8988T (cell line): ENCODE measurements at regions not wholly inside any gene's neighbourhood (a gene's known extent, or its start where the extent isn't known, plus 50 kb on each side); places are given as distances from the start of the nearest gene placed in this dataset.

Experiments
- DNase-seq: peaks from one replicate; pipeline ENCODE4 v3.0.0; 2011

DNA sequence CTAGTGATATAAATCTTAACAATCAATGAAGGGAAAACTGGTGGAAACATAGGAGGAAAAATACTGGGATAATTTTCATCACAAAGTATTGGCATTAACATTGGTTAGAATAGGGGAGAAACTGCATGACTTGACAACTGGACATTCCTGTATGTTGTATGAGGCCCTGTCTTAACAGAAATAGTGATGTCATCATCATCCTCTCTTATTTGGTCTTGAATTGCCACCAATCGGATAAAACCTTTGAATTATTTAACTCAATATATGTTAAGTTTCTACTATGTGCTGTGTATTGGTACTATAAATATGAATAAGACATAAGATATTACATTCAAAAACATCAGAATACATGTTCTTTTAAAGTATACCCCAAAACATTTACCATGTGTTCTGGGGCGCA is 130.1 kb upstream of the CCDC54 start:
- no peak for DNase-seq

DNA sequence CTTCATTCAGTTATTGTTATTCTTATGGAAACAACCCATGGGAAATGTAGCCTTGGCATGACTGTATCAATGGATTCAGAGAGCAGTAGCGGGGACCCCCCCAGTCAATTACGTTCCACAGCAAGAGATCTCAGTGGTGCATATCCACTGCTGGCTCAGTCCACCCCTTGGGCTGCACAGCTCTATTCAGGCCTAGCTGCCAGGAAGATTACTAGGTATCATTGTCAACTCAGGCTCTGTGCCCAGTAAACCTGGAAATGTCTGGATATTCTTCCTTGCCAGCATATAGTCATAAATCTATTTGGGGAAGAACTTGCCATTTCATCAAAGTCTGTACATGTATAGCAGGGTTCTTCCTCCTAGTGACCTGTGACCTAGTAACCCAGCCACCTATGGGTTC is 128.1 kb upstream of the CCDC54 start:
- DNase-seq = no peak

DNA sequence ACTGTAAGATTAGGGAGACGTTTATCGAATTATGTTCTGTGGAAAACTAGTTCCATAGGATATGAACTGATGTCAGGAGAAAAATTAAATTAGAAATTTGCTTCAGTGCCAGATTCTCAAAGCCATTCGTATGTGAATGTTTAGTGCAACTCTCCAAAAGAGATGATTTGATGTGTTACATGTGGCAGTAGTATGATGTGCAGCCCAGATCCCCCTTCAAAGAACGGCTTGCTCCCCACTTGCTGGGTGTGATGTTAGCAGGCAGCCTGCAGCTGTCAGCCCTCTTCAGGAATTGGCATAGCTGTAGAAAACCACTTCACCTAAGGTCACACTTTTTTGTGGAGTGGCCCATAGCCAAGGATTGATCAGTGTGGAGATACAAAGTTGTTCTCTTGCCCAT is 127.0 kb upstream of the CCDC54 start:
- DNase-seq = no peak

DNA sequence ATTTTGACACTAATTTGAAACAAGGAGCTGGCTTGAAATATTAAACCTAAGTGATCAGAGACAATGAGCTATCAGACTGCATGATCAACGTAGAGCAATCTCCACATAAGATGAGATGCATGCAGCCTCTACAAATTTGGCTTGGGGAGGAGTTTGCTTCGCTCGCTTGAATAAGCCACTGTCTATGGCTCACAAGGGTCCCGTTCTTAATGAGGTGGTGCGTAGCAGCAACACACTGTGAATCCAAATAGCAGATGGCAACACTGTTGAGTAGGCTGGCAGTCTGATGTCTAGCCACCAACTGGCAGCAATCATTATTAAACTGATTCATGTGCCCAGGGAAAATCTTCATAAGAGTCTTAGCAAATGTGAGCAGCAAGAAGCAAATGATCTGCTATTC is 125.4 kb upstream of the CCDC54 start:
- DNase-seq = no peak

DNA sequence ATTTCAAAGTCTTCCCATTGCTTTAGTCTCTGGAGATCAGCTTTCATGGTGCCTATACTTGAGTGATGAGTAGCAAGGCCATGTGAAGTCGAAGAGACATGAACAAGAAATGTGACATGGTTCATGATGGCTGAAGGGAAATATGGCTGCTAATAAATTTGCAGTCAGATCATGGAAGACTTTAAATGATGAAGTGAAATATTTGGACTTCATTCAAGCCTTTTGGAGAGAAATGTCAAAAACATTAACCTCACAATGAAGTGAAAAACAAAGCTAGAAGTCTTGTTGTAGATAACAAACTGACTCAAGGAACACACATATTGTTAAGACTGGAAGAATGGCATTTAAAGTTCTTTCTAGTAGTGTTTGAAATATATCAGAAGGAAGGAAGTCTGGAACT is 120.3 kb upstream of the CCDC54 start:
- no peak for DNase-seq

DNA sequence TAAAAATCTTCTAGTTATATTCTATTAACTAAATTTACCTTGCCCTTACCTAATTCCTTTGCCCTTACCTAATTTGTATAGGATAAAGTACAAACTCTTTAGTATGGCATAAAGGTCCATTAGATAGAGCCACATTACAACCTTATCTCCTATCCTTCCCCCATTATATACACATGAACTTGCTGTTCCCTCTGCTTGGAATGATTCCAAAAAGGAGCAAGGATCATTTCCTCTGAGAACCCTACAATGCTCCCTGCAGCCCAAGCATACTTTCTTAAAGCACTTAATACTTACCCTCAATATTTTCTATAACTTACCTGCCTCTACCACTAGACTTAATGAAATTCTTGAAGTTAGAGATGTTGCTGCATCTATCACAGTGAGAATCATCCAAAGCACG is 118.9 kb upstream of the CCDC54 start:
- no peak for DNase-seq

DNA sequence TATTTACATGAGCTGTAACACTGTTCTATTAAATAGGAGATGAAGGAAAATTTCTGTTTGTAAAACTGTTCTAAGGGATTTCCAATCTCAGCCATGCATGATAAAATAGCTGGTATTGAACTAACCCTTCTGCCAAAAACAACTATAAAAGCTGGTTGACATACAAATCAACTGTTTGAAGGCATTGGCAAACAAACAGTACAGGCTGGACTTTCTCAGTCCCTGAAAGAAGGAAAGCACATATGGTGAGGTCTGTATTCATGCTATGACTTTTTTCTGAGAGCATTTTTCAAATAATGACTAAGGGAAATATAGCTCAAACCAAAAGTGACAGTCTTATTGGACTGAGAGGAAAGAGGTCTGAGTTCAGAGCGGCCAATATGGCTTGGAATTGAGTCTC is 117.0 kb upstream of the CCDC54 start:
- no peak for DNase-seq

DNA sequence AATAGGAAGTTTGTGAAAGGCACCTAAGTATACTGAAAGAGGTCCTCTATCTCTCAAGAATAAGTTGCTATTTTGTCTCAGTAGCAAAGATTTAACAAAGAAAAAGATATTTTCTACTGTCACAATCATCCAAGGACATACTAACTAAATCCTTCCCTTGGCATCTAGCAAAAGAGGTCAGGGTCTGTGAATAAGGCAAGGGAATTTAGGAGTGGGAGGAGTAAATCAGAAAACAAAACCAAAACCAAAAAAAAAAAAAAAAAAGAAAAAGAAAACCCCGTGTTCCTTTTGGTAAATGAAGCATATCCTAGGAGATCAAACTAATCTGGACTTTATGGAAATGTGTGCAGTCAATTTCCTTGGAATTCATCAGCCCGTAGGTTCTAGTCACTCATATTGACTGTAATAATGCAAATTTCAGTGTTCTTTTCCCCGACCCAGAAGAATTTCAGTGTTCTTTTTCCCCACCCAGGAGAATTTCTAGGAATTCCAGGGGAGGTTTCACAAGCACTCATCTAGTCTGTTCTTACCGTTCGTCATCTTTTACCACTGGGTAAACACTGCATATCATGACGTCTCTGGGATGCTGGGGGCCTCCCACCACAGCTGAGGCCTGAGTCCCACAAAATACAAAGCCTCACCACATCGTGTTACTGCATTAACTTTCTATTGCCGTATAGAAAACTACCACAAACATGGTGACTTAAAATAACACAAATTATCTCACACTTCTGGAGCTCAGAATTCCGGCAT is 113.8 kb upstream of the CCDC54 start:
- no peak for DNase-seq

DNA sequence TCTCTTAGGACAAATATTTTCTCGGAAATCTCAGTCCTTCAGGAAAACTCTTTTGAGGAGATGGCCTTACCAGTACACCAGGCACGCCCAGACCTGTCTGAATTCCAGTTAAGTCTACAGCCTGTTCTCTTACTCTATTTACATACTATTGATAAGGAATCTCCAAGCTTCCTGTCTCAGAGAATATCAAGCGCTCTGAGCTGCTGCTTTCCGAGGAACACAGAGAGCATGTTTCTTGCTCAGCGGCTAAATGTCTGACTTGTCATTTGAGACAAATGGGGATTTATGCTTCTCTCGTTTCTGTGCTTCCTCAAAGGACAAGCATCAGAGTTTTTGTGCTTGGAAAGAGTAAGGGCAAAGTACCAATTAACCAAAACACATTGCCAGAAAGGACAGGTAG is 112.4 kb upstream of the CCDC54 start:
- DNase-seq = no peak

DNA sequence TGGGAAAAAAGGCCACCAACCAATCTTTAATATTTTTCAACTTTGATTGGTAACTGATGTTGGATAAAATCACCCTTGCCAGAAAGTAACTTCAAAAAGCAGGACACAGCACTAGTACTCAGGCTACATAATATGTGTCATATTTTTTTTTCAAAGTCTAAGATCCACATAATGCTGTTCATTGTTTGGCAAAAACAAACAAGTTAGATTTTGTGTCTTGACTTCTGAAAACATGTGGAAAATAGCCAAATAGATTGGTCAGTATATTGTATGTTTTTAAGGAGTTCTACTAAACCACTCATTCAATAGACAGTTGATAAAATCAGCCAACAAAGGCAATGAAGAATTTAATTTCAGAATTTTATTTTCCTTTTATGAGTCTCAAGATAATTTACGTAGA is 111.7 kb upstream of the CCDC54 start:
- DNase-seq = no peak

DNA sequence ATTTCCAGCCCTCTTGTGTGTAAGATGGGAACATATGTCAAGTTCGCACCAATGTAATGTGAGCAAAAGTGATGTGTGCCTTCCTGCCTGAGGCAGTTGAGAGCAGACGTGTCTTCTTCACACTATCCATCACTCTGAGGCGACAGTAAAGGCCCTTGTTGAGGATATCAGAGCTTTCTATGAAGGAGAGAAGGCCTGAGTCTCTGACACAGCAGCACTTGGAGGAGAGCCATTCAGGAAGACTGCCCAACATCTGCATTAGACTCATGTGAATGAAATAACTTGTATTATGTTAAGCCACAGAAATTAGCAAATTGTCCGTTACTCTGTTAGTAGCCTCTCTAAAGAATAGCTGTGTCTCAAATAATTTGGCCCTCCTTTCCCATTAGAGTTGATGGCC is 108.8 kb upstream of the CCDC54 start:
- no peak for DNase-seq

DNA sequence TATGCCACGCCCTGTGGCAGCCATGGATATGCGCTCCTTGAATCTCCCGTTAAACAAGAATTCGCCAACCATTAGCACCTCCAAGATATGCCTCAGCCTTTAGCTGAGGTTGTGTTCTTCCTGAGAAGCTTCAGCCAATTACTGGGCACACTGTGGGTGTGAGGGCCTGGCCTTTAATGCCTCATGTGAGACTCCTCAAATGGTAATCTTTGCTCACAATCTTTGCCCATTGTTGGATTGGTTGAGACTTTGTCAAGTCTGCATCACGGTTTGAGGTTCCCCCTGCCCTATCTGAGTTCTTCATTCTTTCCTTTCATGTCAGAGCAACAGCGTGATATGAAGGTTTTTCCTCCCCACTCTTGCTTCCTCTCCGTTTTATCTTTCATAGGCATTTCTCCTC is 108.1 kb upstream of the CCDC54 start:
- no peak for DNase-seq

DNA sequence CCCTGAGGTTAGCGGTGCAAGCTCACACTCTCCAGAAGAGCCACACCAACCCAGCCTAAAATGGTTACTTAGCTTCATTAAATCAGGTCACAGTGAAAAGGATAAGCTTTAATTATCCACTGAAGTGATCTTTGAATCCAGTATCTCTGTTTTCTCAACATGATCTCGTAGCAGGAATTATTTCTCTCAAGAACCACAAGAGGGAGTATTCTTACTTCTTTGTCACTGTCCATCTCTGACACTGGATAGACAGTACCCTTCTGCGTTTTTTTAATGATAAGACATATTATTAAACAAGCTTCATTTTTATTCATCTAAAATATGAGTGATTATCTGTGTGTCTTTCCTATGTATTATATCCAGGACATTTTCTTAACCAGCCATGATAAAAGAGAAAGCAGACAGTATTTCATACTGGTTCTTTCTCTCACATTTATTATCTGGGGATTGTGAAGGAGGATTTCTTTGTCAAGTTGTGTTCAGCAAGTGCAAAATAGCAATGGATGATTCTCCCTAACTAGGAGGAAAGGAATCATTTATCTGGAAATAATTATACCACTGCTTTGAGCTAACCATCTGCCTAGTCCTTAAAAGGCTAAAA is 105.4 kb upstream of the CCDC54 start:
- DNase-seq = no peak

DNA sequence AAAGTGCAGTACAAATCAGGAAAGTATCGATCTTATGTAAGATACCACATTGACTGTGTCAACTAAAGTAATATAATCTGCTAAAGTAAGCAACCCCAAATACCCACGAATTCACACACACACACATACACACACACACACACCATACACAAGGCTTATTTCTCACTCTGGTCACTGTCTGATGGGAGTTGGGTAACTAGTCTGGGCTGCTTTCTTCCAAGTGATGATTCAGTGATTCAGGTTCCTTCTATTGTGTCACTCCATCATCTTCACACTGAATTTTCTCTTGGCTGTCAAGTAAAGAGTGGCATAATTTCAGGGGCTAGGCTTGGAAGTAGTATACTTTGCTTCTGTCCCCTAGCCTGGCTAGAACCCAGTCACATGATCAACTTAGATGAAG is 104.8 kb upstream of the CCDC54 start:
- DNase-seq = no peak

DNA sequence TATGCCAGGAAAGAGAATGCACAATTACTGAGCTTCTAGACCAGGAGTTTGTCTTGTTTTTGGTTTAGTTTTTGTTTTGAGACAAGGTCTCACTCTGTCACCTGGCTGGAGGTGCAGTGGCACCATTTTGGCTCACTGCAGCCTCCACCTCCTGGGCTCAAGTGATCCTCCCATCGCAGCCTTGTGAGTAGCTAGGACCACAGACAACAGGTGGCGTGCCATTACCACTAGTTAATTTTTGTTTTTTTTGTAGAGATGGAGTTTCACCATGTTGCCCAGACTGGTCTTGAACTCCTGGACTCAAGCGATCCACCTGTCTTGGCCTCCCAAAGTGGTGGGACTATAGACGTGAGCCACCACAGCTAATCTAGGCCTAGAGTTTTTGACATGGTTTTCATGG is 104.4 kb upstream of the CCDC54 start:
- DNase-seq = no peak

DNA sequence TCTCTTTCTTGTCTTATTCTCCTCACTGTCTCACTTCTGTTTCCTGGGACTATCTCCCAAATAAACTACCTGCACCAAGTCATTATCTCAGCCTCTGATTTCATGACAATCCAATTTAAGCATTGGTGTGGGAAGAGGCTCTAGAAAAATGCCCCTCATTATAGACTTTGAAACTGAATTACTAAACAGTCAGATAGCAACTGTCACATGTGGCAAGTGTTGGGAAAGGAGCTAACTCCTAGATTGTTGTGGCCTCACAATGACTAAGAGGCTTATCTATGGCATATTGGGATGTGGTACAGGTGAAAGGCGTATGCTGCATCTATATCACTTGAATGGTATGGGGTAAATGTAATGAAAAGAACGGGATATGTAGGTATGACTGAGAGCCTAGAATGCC is 103.5 kb upstream of the CCDC54 start:
- no peak for DNase-seq

DNA sequence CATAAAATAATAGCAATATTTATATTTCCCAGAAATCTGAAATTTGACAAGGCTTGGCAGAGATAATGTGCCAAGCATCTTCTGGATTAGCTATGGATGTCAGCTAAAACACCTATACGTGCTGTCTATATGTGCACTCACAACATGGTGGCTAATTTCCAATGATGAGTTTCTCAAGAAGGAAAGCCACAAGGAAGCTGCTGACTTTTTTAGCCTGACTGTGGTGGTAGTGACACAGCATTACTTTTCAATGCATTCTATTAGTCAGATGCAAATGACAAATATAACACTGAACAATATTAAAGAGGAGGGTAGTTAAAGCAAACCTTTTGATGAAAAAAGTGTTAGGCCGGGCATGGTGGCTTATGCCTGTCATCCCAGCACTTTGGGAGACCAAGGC is 101.7 kb upstream of the CCDC54 start:
- no peak for DNase-seq

DNA sequence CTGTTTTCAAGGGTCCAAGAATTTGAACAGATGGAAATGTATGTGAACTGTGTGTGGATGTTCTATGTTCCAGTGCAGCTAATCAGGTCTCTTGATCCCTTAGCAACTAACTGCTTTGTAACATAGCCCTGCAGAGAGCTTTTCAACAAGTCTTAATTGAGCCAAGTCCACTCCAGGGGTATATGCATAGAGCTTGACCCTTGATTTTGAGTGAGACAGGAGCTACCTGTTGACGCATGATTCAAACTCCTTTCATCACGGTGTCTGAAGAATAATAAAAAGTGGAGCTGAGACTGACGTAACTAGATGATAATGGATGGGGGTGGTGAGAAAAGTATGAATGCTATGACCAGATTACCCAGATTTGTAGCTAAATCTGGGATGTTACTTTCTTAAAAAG is 93.3 kb upstream of the CCDC54 start:
- no peak for DNase-seq

DNA sequence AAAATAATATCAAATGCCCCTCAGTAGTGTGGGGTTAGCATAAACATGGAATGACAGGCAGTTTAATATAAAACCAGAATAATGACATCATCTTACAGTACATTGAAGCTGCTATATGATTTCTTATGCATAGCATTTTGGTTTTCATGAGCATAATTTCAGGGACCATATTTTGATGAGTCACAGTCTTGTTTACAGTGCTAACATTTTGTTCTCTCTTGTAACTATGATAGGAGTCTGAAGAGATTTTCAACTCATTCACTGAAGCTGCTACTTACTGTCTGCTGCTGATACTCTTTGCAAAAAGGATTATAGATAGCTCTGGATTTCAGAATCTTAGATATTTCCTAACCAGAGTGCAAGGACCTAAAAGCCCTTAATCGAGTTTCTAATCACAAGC is 92.6 kb upstream of the CCDC54 start:
- DNase-seq = no peak

DNA sequence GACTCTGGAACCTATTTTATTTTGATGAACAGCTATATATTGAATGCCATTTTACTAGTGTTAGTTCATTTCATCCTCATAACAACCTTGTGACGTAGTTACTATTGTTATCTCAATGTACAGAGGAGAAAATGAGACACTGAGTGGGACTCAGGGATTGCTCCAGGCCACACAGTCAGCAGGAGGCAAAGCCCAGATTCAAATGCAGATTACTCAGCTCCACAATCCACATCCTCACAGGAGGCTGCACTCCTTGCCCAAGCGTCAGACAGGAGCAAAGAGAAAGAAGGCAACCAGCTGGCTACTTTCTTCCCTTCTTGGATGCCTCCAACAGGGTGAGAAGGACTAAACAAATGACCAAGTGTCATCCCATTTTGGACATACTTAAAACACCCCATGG is 92.0 kb upstream of the CCDC54 start:
- DNase-seq = no peak

DNA sequence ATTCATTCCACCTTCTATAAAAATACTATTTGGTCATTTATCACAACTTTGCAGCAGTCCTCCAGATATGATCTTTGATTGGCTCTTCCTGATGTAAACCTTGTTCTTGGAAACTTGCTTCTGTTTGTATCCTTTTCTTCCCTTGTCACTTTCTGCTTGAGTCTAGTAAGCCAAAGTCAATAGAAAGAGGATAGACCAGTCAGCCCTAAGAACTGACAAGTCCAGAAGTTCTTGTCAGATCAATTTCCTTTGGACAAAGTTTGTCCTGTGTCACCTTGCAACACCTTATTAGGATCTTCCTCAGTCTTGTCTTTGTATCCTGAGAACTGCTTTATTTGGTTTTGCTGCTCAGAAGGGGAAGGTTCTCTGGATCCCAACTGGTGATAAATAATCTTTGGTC is 87.9 kb upstream of the CCDC54 start:
- DNase-seq = no peak

DNA sequence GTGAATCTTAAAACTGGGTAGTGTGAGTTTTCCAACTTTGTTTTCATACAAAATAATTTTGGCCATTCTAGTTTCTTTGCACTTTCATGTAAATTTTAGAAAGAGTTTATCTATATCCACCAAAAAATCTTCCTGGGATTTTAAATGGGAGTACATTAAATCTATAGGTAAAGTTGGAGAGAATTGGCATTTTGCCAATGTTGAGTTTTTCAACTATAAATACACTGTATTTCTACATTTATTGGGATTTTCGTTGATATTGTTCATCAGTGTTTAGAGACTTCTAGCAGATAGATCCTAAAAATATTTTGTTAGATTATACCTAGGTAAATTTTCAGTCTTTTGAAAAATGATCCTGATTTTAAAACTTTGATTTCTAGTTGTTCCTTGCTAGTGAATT is 83.1 kb upstream of the CCDC54 start:
- no peak for DNase-seq

DNA sequence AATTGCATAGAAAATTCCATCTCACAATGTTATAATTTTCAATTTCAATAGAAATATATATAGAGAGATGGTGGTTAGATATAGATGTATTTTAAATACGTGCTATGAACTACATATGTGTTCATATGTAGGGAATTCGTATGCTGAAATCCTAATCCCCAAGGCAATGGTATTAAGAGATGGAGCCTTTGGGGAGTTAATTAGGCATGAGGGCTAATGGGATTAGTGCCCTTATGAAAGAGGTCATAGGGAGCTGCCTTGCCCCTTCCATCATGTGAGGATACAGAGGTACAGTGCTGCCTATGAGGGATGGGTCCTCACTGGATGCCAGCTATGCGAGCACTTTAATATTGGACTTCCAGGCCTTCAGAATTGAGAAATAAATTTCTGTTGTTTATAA is 79.6 kb upstream of the CCDC54 start:
- DNase-seq = no peak

DNA sequence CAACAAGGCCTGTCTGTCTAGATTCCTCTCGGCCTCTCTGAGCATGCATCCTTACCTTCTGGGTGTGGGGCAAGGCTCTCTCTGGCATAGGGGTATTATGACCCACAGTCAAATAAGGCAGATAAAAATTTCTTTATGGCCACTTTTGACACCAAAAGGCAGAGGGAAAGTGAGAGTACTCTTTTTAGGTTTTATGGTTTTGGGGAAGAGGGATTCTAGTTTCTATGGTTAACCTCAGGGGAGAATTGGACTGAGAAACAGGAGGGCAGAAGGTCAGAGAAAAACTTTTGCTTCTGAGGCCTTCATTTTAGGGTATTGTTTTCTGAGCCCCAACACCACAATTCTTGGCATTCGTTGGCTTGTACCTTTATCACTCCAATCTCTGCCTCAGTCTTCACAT is 70.0 kb upstream of the CCDC54 start:
- no peak for DNase-seq

DNA sequence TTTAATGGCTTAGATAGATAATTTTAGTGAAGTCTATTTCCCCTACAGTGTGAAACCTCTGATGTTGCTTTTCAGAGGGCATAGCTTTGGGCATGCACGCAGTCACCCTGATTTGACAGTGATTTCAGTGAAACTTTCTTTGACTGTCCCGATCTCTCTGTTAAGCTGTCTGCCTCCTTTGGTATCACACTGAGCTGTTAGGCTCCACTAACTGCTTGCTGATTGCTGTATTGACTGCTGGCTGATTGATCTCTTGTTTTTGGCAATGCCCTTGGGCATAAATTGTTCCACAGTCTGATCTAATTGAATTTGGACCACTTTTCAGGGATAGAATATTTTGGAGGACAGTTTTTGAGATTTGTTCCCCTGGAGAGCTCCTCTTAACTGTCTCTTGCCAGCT is 68.5 kb upstream of the CCDC54 start:
- DNase-seq = no peak
